HG03103 (cell line): ENCODE measurements at regions not wholly inside any gene's neighbourhood (a gene's known extent, or its start where the extent isn't known, plus 50 kb on each side); places are given as distances from the start of the nearest gene placed in this dataset.

Experiments
- ATAC-seq: cut with Tn5 transposase; IDR thresholded peaks from one replicate; pipeline ENCODE4 v1.9.1; 2021; ENCODE audit warnings: low read depth; ENCODE audit not compliant: unreplicated experiment

GRCh38 chr3:14332392-14332791 is 70.0 kb upstream of the SLC6A6 start:
- no peak for ATAC-seq

GRCh38 chr3:14333215-14333614 is 69.2 kb upstream of the SLC6A6 start:
- no peak for ATAC-seq

GRCh38 chr3:14333621-14334020 is 68.8 kb upstream of the SLC6A6 start:
- ATAC-seq = no peak

- ATAC-seq = no peak
Measured at GRCh38 chr3:14334136-14334535, 68.3 kb upstream of the SLC6A6 start.

GRCh38 chr3:14334936-14335335 is 67.5 kb upstream of the SLC6A6 start:
- no peak for ATAC-seq

- no peak for ATAC-seq
Measured at GRCh38 chr3:14335774-14336748, 66.3 kb upstream of the SLC6A6 start.

- ATAC-seq = no peak
Measured at GRCh38 chr3:14336749-14337598, 65.4 kb upstream of the SLC6A6 start.

GRCh38 chr3:14337828-14338227 is 64.6 kb upstream of the SLC6A6 start:
- no peak for ATAC-seq

- ATAC-seq = no peak
Measured at GRCh38 chr3:14338242-14338641, 64.2 kb upstream of the SLC6A6 start.

GRCh38 chr3:14338898-14339458 is 63.4 kb upstream of the SLC6A6 start:
- ATAC-seq = no peak

GRCh38 chr3:14340960-14341708 is 61.3 kb upstream of the SLC6A6 start:
- no peak for ATAC-seq

GRCh38 chr3:14343338-14344112 is 58.9 kb upstream of the SLC6A6 start:
- ATAC-seq = no peak

- no peak for ATAC-seq
Measured at GRCh38 chr3:14344351-14344750, 58.1 kb upstream of the SLC6A6 start.

- ATAC-seq = no peak
Measured at GRCh38 chr3:14345496-14346150, 56.8 kb upstream of the SLC6A6 start.

GRCh38 chr3:14346191-14346590 is 56.2 kb upstream of the SLC6A6 start:
- no peak for ATAC-seq

GRCh38 chr3:14346642-14347041 is 55.8 kb upstream of the SLC6A6 start:
- no peak for ATAC-seq

- no peak for ATAC-seq
Measured at GRCh38 chr3:14347110-14347509, 55.3 kb upstream of the SLC6A6 start.

GRCh38 chr3:14351617-14352001 is 50.8 kb upstream of the SLC6A6 start:
- no peak for ATAC-seq

- ATAC-seq = no peak
Measured at GRCh38 chr3:14352002-14352627, 50.3 kb upstream of the SLC6A6 start.
